HG02610 (cell line): ENCODE measurements at regions not wholly inside any gene's neighbourhood (a gene's known extent, or its start where the extent isn't known, plus 50 kb on each side); places are given as distances from the start of the nearest gene placed in this dataset.

Source experiments
- ATAC-seq: cut with Tn5 transposase; IDR thresholded peaks from one replicate; pipeline ENCODE4 v1.9.1; 2021; ENCODE audit warnings: mild to moderate bottlenecking, moderate library complexity; ENCODE audit not compliant: unreplicated experiment

- no peak for ATAC-seq
These were observed 209.0 kb downstream of the EFHB start for GRCh38 chr3:19725000-19725399.

DNA sequence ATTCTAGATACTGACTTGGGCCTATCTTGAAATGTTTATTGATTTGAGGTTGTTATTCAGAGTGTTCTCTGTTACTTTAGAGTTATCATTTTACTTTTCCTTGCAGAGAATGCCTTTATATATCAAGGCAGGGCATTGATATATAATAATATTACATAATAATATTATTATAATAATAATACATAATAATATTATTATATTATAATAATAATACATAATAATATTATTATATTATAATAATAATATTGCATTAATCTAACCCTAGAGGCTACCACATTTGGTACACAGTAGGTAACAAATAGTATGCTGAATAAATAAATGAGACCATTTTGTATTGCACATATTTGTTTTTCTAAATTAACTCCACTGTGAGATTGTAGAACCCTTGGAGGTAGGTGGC is 216.3 kb downstream of the EFHB start:
- ATAC-seq = no peak

DNA sequence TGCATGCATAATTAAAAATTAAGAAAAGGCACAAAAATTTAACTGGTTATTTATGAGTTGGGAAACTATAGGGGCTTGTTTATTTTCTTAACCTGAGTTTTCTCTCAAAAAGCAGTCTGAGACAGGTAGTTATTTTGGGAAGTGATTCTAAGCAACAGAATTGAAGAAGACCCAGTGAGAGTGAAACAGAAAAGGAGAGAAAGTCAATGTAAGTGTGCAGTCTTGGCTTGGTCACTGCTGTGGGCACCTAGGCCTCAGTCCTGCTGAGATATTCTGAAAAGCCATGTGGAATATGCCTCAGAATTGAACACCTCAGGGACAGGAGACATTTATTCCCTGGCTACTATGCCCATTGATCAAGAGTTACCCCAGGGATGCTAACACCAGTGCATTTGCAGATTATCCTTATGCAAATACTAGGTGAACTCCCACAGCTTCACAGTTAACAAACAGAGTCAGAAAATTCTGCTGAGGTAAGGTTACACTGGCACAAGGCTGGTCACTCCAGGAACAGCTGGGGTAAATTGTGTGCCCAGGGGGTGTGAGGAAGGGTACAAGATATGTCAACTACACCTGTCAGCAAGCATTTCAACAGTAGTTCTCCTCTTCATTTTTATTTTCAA is 222.7 kb downstream of the EFHB start:
- ATAC-seq = no peak

- no peak for ATAC-seq
These were observed 231.5 kb downstream of the EFHB start for GRCh38 chr3:19702416-19703078.

- ATAC-seq = no peak
These were observed 245.2 kb downstream of the EFHB start for GRCh38 chr3:19688767-19689166.

GRCh38 chr3:19668163-19668562 is 265.9 kb downstream of the EFHB start:
- no peak for ATAC-seq

DNA sequence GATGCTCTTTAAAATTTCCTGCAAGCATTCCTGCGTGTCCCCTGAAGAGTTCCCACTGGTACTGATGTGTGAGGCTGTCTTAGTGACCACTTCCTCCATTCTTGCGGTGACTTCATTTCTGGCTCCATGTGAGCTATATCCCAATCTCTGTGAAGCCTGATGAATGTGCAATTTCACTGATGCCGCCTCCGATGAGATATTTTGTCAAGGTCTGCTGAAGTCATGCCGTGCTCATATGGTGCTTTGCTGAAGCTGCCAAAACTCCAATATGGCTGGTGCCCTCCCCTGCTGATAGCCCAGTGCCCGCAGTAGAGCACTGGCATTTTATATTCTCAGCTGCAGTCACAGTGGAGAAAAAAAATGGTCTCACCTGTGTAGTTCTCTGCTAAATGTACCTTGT is 271.5 kb downstream of the EFHB start:
- ATAC-seq = no peak

- ATAC-seq = no peak
These were observed 281.7 kb downstream of the EFHB start for GRCh38 chr3:19652336-19652735.

- peak; percentile 82 for ATAC-seq
These were observed 288.9 kb downstream of the EFHB start for GRCh38 chr3:19645093-19645492.

DNA sequence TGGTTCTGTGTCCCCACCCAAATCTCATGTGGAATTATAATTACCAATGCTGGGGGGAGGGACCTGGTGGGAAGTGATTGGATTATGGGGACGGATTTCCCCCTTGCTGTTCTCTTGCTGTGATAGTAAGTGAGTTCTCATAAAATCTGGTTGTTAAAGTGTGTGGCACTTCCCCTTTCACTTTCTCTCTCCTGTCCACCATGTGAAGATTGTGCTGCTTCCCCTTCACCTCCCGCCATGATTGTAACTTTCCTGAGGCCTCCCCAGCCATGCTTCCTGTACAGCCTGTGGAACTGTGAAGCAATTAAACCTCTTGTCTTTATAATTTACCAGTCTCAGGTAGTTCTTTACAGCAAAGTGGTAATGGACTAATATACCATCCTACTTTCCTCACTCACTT is 289.6 kb downstream of the EFHB start:
- peak; percentile 38 for ATAC-seq

DNA sequence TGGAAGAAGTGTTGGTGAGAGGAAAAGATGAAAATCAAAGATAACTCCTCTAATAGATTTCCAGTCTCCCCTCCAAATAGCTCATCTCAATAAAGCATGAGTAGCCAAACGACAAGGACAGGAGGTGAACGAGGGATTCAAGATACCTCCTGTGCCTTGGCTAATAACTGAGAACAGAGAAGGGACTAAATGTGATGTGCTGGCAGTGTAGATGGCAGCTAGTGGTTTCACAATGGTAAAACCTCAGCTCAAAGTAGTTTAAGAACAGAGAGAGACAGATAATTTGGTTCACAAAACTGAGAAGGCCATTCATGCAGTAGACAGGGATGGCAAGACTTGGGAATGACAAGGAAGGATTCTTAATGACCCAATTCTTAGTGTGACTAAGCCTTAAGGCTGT is 292.6 kb downstream of the EFHB start:
- ATAC-seq = no peak

DNA sequence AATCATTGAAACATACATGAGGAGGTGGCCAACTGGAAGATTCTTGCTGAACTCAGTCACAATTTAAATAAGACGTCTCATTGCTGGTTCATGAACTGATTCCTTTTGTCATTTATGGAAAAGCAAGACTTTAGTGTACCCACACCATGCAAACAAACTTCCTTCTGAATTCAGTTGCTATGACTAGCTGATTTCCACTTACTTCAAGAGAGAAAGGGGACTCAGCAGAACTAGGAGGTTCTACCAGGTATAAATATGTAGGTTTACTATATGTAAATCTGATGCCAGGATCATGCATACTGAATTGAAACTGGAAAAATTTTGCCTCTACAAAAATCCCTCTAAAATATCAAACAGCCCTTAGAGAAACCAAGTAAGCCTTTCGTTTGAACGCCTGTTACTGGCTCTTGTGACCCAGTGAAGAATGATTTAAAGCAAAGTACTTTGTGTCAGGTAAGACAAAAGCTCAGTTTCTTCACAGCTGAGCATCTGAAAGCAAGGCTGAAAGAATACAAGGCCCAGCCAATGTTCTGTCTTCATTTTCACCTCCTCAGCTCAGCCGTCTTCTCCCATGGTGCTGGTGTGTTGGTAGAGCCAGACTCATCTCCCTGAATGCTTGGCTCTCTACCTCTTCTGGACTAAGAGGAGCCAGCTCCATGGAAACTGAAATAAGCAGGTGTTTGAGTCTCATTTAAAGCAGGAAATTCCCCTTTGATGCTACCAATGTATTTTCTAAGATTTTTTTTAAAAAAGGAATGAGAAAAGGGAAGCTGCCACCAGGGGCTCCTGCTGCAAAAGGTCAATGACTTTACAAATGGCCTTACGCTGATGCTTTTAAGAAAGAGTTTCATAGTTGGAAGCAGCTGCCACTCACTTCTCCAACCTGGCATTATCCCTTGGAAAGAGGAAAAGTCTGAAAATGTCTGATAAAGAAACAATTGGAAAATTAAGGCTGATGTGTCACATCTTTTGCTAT is 301.6 kb downstream of the EFHB start:
- no peak for ATAC-seq

DNA sequence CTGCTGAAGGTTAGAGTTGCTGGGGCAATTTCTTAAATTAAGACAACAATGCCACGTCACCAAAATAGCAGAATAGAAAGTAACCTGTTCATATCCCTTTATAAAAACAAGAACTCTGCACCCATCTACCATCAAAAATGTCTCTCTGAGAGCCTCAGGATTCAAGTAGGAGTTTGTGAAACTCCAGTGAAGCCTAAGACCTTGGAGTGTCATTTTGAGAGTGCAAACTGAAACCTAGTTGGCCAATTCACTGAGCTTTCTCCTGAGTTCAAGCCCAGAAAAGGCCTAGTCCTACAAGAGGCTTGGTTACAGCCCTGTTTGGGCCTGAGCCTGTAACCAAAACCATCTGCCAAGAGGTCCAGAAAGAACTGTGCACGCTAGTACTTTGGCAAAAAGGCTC is 335.1 kb downstream of the EFHB start:
- peak; percentile 89 for ATAC-seq

DNA sequence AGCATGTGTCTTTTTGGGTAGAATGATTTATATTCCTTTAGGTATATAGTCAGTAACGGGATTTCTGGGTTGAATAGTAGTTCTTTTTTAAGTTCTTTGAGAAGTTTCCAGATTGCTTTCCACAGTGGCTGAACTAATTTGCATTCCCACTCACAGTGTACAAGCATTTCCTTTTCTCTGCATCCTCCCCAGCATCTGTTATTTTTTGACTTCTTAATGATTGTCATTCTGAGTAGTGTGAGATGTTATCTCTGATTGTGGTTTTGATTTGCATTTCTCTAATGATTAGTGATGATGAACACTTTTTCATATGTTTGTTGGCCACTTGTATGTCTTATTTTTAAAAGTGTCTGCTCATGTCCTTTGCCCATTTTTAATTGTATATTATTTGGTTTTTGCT is 337.6 kb downstream of the EFHB start:
- ATAC-seq = peak; percentile 79

DNA sequence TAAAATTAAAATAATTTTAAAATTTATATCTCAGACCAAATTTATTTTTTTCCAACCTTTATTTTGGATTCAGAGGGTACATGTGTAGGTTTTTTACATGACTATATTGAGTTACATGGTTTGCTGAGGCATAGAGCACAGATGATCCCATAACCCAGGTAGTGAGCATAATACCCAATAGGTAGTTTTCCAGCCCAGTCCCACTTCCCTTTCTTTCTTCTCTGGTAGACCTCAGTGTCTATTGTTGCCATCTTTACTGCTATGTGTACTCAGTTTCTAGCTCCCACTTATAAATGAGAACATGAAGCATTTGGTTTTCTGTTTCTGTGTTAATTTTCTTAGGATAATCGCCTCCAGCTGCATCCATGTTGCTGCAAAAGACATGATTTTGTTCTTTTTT is 338.1 kb downstream of the EFHB start:
- ATAC-seq = no peak
